ENCODE measurements at regions not wholly inside any gene's neighbourhood (a gene's known extent, or its start where the extent isn't known, plus 50 kb on each side); places are given as distances from the start of the nearest gene placed in this dataset.

GRCh38 chr14:44392984-44393383 is 114.1 kb downstream of the FSCB start:
- no peak overlapping the region for H3K4me2 ChIP-seq
- no peaks in the 10 kb centered on the region for H3F3A ChIP-seq (replicated peaks; ENCODE audit: low read depth)
- H3K4me3 Mint-ChIP-seq, result no peak overlapping the region
- H3K79me2 ChIP-seq (replicated peaks; ENCODE audit: insufficient read depth), result no peaks in the 10 kb centered on the region
- no peaks in the 10 kb centered on the region for H3K36me3 Mint-ChIP-seq (ENCODE audit: low read depth)
- no peaks in the 10 kb centered on the region for H3K36me3 ChIP-seq (ENCODE audit: insufficient read depth)
- no peaks in the 10 kb centered on the region for H3K27me3 ChIP-seq (ENCODE audit: insufficient read depth)
- TF ChIP-seq CTCF (conservative IDR thresholded peaks at IDR 0.05; ENCODE audit: low read depth in 2 of 2) (no peak), POLR2AphosphoS5 (IDR thresholded peaks at IDR 0.05; ENCODE audit: low read depth) (no peak), CREB1 (CRISPR knock-in tag; IDR thresholded peaks at IDR 0.05; ENCODE audit: low read depth) (no peak), ZNF114 (CRISPR knock-in tag; IDR thresholded peaks at IDR 0.05) (no peak), REST (IDR thresholded peaks at IDR 0.05; ENCODE audit: unreplicated experiment) (no peak), EZH2phosphoT487 (IDR thresholded peaks at IDR 0.05; ENCODE audit: unreplicated experiment) (no peak), JUNB (IDR thresholded peaks at IDR 0.05; ENCODE audit: unreplicated experiment) (no peak), ZNF331 (CRISPR knock-in tag; IDR thresholded peaks at IDR 0.05; ENCODE audit: low read depth) (no peak), NANOG (IDR thresholded peaks at IDR 0.05; ENCODE audit: borderline replicate concordance) (no peak)
- H3K4me1 ChIP-seq (ENCODE audit: insufficient read depth), result no peaks in the 10 kb centered on the region
- H2AFZ ChIP-seq, result no peak overlapping the region
- H3K27me3 Mint-ChIP-seq (ENCODE audit: insufficient read depth, low read depth, poor library complexity), result peaks cover 2% of the 10 kb centered on the region
- H4K20me1 ChIP-seq (replicated peaks; ENCODE audit: insufficient read depth), result no peaks in the 10 kb centered on the region
- H3K4me3 ChIP-seq, result no peak overlapping the region
- ATAC-seq, result no peak
- no peak overlapping the region for H3K27ac ChIP-seq (ENCODE audit: low read depth)
- DNase-seq (ENCODE audit: low spot score), result no peak
- H3K27ac Mint-ChIP-seq, result no peak overlapping the region
- no peaks in the 10 kb centered on the region for H3K4me1 Mint-ChIP-seq
- no peaks in the 10 kb centered on the region for H3K9me3 Mint-ChIP-seq
- no peaks in the 10 kb centered on the region for H3K9me2 ChIP-seq (ENCODE audit: insufficient read depth)

- H4K20me1 ChIP-seq (replicated peaks; ENCODE audit: insufficient read depth), result no peaks in the 10 kb centered on the region
- no peak overlapping the region for H3K27ac ChIP-seq (ENCODE audit: low read depth)
- no peak overlapping the region for H3K4me2 ChIP-seq
- Mint-ChIP-seq H3K4me3 (no peak overlapping the region), H3K9me3 (peaks cover 7% of the 10 kb centered on the region; the same call in 2 of the 3 replicates), H3K27ac (no peak overlapping the region), H3K36me3 (ENCODE audit: low read depth) (no peaks in the 10 kb centered on the region), H3K4me1 (no peaks in the 10 kb centered on the region), H3K27me3 (ENCODE audit: insufficient read depth, low read depth, poor library complexity) (no peaks in the 10 kb centered on the region)
- H3K9me2 ChIP-seq (ENCODE audit: insufficient read depth), result no peaks in the 10 kb centered on the region
- H3K4me3 ChIP-seq, result no peak overlapping the region
- no peaks in the 10 kb centered on the region for H3K27me3 ChIP-seq (ENCODE audit: insufficient read depth)
- H3F3A ChIP-seq (replicated peaks; ENCODE audit: low read depth), result no peaks in the 10 kb centered on the region
- no peak for DNase-seq (ENCODE audit: low spot score)
- no peaks in the 10 kb centered on the region for H3K4me1 ChIP-seq (ENCODE audit: insufficient read depth)
- H2AFZ ChIP-seq, result no peak overlapping the region
- TF ChIP-seq CREB1 (CRISPR knock-in tag; IDR thresholded peaks at IDR 0.05; ENCODE audit: low read depth), result no peak
- no peak for TF ChIP-seq ZNF331 (CRISPR knock-in tag; IDR thresholded peaks at IDR 0.05; ENCODE audit: low read depth)
- TF ChIP-seq ZNF114 (CRISPR knock-in tag; IDR thresholded peaks at IDR 0.05), result no peak
- no peak for ATAC-seq
- no peaks in the 10 kb centered on the region for H3K79me2 ChIP-seq (replicated peaks; ENCODE audit: insufficient read depth)
- H3K36me3 ChIP-seq (ENCODE audit: insufficient read depth), result no peaks in the 10 kb centered on the region
These were observed 118.8 kb downstream of the FSCB start for GRCh38 chr14:44388306-44388705.

All from GM23338 (cell line).